Mucosa of descending colon (tissue), 3 donors: ENCODE measurements at regions not wholly inside any gene's neighbourhood (a gene's known extent, or its start where the extent isn't known, plus 50 kb on each side); places are given as distances from the start of the nearest gene placed in this dataset.

Experiments used
- ATAC-seq: fragments of 200-7000 bp; cut with Tn5 transposase; one replicate; pipeline ENCODE4 v1.9.1; 2020; ENCODE audit warnings: mild to moderate bottlenecking, moderate library complexity
- DNase-seq, 3 donors: peaks; one replicate each; pipeline ENCODE4 v3.0.0-alpha.2; 2020
- H3K36me3 ChIP-seq: fragments of 200-600 bp; one replicate; pipeline ENCODE4 v1.8.0; 2021; ENCODE audit warnings: low read depth, mild to moderate bottlenecking
- H3K4me1 ChIP-seq: fragments of 200-600 bp; one replicate; pipeline ENCODE4 v1.8.0; 2021; ENCODE audit warnings: low read depth, mild to moderate bottlenecking
- H3K4me3 ChIP-seq: fragments of 200-600 bp; one replicate; pipeline ENCODE4 v1.8.0; 2021; ENCODE audit warnings: mild to moderate bottlenecking
- H3K9me3 ChIP-seq: fragments of 200-600 bp; one replicate; pipeline ENCODE4 v1.8.0; 2021; ENCODE audit warnings: mild to moderate bottlenecking
- CTCF ChIP-seq: fragments of 200-600 bp; IDR thresholded peaks from one replicate; pipeline ENCODE4 v1.8.0; 2022; ENCODE audit warnings: antibody characterized with exemption, mild to moderate bottlenecking
- intact Hi-C, 2 donors: fragments of 100-400 bp; cut with DNase I in 1 of 2; cut with micrococcal nuclease in 1 of 2; formaldehyde crosslinking; loops; one replicate each; pipeline versions ENCODE4 v1.11.0 to v1.11.1; 2022; cut with DNase I, micrococcal nuclease
- donor health status: DM: no; HTN: no; CAD: no; lungs with moderate emphysema.
- donor health status: DM: no; HTN: no; CAD: no.
- donor health status: DM: no; HTN: yes; CAD: no.

DNA sequence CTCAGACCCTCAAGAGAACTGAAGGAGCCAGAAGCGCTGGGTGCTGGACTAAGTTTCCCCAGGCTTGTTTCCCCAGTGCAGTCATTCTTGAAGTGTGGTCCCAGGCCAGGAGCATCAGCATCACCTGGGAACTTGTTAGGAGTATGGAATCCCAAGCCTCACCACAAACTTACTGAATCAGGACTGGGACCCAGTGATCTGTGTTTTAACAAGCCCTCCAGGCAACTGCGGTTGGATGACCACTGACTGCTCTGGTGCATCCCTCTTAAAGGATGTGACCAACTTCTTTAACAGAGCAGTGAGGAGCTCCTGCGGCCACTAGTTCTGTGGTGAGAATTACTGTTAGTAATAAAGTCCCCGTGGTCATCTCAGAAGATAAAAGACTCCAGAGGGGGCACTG is 62.4 kb upstream of the DAZL start:
- intact Hi-C loops: no loop called here
- DNase-seq: no peak
- Histone ChIP-seq H3K4me1 (no peaks in the 10 kb centered on the region), H3K36me3 (no peaks in the 10 kb centered on the region), H3K9me3 (no peaks in the 10 kb centered on the region), H3K4me3 (no peak overlapping the region)
- ATAC-seq: no peak
- no peak for TF ChIP-seq CTCF

- no peak for TF ChIP-seq CTCF
- Histone ChIP-seq H3K36me3 (no peaks in the 10 kb centered on the region), H3K9me3 (no peaks in the 10 kb centered on the region), H3K4me1 (no peaks in the 10 kb centered on the region), H3K4me3 (no peak overlapping the region)
- intact Hi-C loops: no loop called here
- ATAC-seq (no peak), DNase-seq (no peak)
Observed at GRCh38 chr3:16668776-16669545, 63.7 kb upstream of the DAZL start.

GRCh38 chr3:16670191-16670590 is 65.0 kb upstream of the DAZL start:
- Histone ChIP-seq H3K9me3 (no peaks in the 10 kb centered on the region), H3K36me3 (no peaks in the 10 kb centered on the region), H3K4me1 (no peaks in the 10 kb centered on the region), H3K4me3 (no peak overlapping the region)
- intact Hi-C loops: no loop called here
- DNase-seq (no peak), ATAC-seq (no peak)
- TF ChIP-seq CTCF: no peak

- ATAC-seq (no peak), DNase-seq (no peak)
- H3K4me3 ChIP-seq: no peak overlapping the region
- intact Hi-C loops: no loop called here
- H3K9me3 ChIP-seq: peaks cover 5% of the 10 kb centered on the region
- no peaks in the 10 kb centered on the region for H3K4me1 ChIP-seq
- no peaks in the 10 kb centered on the region for H3K36me3 ChIP-seq
- TF ChIP-seq CTCF: no peak
Observed at GRCh38 chr3:16671690-16672089, 66.5 kb upstream of the DAZL start.

- no peak for TF ChIP-seq CTCF
- Histone ChIP-seq H3K9me3 (peaks cover 5% of the 10 kb centered on the region), H3K4me3 (no peak overlapping the region), H3K36me3 (no peaks in the 10 kb centered on the region), H3K4me1 (no peaks in the 10 kb centered on the region)
- ATAC-seq (no peak), DNase-seq (no peak)
- intact Hi-C loops: no loop called here
Observed at GRCh38 chr3:16673530-16673929, 68.3 kb upstream of the DAZL start.

GRCh38 chr3:16675805-16676204 is 70.6 kb upstream of the DAZL start:
- intact Hi-C loops: no loop called here
- Histone ChIP-seq H3K9me3 (peaks cover 5% of the 10 kb centered on the region), H3K36me3 (no peaks in the 10 kb centered on the region), H3K4me3 (no peak overlapping the region), H3K4me1 (no peaks in the 10 kb centered on the region)
- no peak for DNase-seq
- no peak for TF ChIP-seq CTCF
- ATAC-seq: no peak
